Gastroesophageal sphincter (tissue), 3 donors: ENCODE measurements at regions not wholly inside any gene's neighbourhood (a gene's known extent, or its start where the extent isn't known, plus 50 kb on each side); places are given as distances from the start of the nearest gene placed in this dataset.
"Not testable (repeated sequence)": the region's sequence is repeated elsewhere in the genome, so short reads cannot be mapped to it uniquely, and the experiment has no call there.

Experiments
- CTCF ChIP-seq, 4 experiments: fragments of 200-600 bp in 2 of 4; fragments of 450-650 bp in 2 of 4; sonication (generic) in 1 of 4; IDR thresholded peaks; one replicate each; pipeline ENCODE4 v1.5.1; 2017 to 2019; ENCODE audit warnings: antibody characterized with exemption in 4 of 4, mild to moderate bottlenecking in 2 of 4, moderate library complexity in 2 of 4
- EP300 ChIP-seq: sonication (generic); formaldehyde crosslinking; IDR thresholded peaks from one replicate; pipeline ENCODE4 v1.6.1; 2017; ENCODE audit warnings: antibody characterized with exemption, mild to moderate bottlenecking

GRCh38 chr3:170800275-170800674 is 69.7 kb downstream of the RPL22L1 start:
- TF ChIP-seq CTCF (IDR thresholded peaks at IDR 0.05); EP300: not testable (repeated sequence)
